HFFc6 (cell line): ENCODE measurements at regions not wholly inside any gene's neighbourhood (a gene's known extent, or its start where the extent isn't known, plus 50 kb on each side); places are given as distances from the start of the nearest gene placed in this dataset.

Source experiments
- DNase-seq: peaks from one replicate; pipeline ENCODE4 v3.0.0-alpha.2; 2018
- H3K27ac Mint-ChIP-seq: 2 replicates; pipeline ENCODE4 v1.8.0; 2020; ENCODE audit warnings: mild to moderate bottlenecking, mixed read lengths
- H3K27me3 Mint-ChIP-seq: 2 replicates; pipeline ENCODE4 v1.8.0; 2021; ENCODE audit warnings: mild to moderate bottlenecking, moderate library complexity, mixed read lengths; ENCODE audit not compliant: insufficient read depth
- H3K36me3 Mint-ChIP-seq: 2 replicates; pipeline ENCODE4 v1.8.0; 2021; ENCODE audit warnings: low read depth, mixed read lengths
- H3K4me1 Mint-ChIP-seq: 2 replicates; pipeline ENCODE4 v1.8.0; 2020; ENCODE audit warnings: low read depth, mixed read lengths
- H3K4me3 Mint-ChIP-seq: 2 replicates; pipeline ENCODE4 v1.8.0; 2020; ENCODE audit warnings: mild to moderate bottlenecking, moderate library complexity, mixed read lengths
- H3K9me3 Mint-ChIP-seq: 2 replicates; pipeline ENCODE4 v1.8.0; 2020; ENCODE audit warnings: mild to moderate bottlenecking, mixed read lengths
- CTCF ChIP-seq: fragments of 200-600 bp; sonication (generic); IDR thresholded peaks from 2 replicates; pipeline ENCODE4 v1.5.0; 2021; ENCODE audit warnings: antibody characterized with exemption, mild to moderate bottlenecking

- Mint-ChIP-seq H3K9me3 (peaks cover 52% of the 10 kb centered on the region), H3K4me3 (no peak overlapping the region), H3K27ac (no peak overlapping the region), H3K36me3 (no peaks in the 10 kb centered on the region; the same call in 1 of the 2 replicates), H3K27me3 (no peaks in the 10 kb centered on the region), H3K4me1 (no peaks in the 10 kb centered on the region)
- no peak for TF ChIP-seq CTCF
- no peak for DNase-seq
These were observed 177.8 kb downstream of the SIPA1L2 start for GRCh38 chr1:232452117-232452516.

GRCh38 chr1:232451506-232451905 is 178.4 kb downstream of the SIPA1L2 start:
- no peak for TF ChIP-seq CTCF
- no peak overlapping the region for H3K27ac Mint-ChIP-seq
- H3K9me3 Mint-ChIP-seq: peaks cover 49% of the 10 kb centered on the region
- no peaks in the 10 kb centered on the region for H3K4me1 Mint-ChIP-seq
- no peaks in the 10 kb centered on the region; the same call in 1 of the 2 replicates for H3K36me3 Mint-ChIP-seq
- no peak for DNase-seq
- H3K27me3 Mint-ChIP-seq: no peaks in the 10 kb centered on the region
- H3K4me3 Mint-ChIP-seq: no peak overlapping the region

- Mint-ChIP-seq H3K4me1 (no peaks in the 10 kb centered on the region), H3K9me3 (peaks cover 43% of the 10 kb centered on the region), H3K4me3 (no peak overlapping the region), H3K36me3 (no peaks in the 10 kb centered on the region; the same call in 1 of the 2 replicates), H3K27ac (no peak overlapping the region), H3K27me3 (no peaks in the 10 kb centered on the region)
- TF ChIP-seq CTCF: no peak
- no peak for DNase-seq
These were observed 179.3 kb downstream of the SIPA1L2 start for GRCh38 chr1:232450615-232451014.

- Mint-ChIP-seq H3K27ac (no peak overlapping the region), H3K27me3 (no peaks in the 10 kb centered on the region), H3K36me3 (no peaks in the 10 kb centered on the region; the same call in 1 of the 2 replicates), H3K4me1 (no peaks in the 10 kb centered on the region), H3K9me3 (peaks cover 39% of the 10 kb centered on the region), H3K4me3 (no peak overlapping the region)
- no peak for TF ChIP-seq CTCF
- no peak for DNase-seq
These were observed 182.8 kb downstream of the SIPA1L2 start for GRCh38 chr1:232447125-232447524.

- DNase-seq: no peak
- peaks cover 37% of the 10 kb centered on the region for H3K9me3 Mint-ChIP-seq
- no peaks in the 10 kb centered on the region for H3K4me1 Mint-ChIP-seq
- H3K36me3 Mint-ChIP-seq: no peaks in the 10 kb centered on the region; the same call in 1 of the 2 replicates
- TF ChIP-seq CTCF: no peak
- H3K27me3 Mint-ChIP-seq: 0 out of 2 replicates have a peak, but pooled peaks cover 3% of the 10 kb centered on the region
- H3K4me3 Mint-ChIP-seq: no peak overlapping the region
- H3K27ac Mint-ChIP-seq: no peak overlapping the region
These were observed 184.4 kb downstream of the SIPA1L2 start for GRCh38 chr1:232445361-232446106.
